Tibial artery (tissue), 4 donors: ENCODE measurements at regions not wholly inside any gene's neighbourhood (a gene's known extent, or its start where the extent isn't known, plus 50 kb on each side); places are given as distances from the start of the nearest gene placed in this dataset.

Experiments
- DNase-seq, 2 donors: peaks; one replicate each; pipeline ENCODE4 v3.0.0-alpha.2; 2019
- H3K27ac ChIP-seq, 2 donors: fragments of 200-600 bp; sonication (generic) in 1 of 2; 1 replicate in 1 of 2; 2 replicates in 1 of 2; pipeline ENCODE4 v1.5.1; 2018 to 2019; ENCODE audit warnings: mild to moderate bottlenecking in 1 of 2
- H3K27me3 ChIP-seq, 2 donors: fragments of 200-600 bp; sonication (generic) in 1 of 2; one replicate each; pipeline versions ENCODE4 v1.5.1 to v1.6.0; 2016 to 2019
- H3K36me3 ChIP-seq, 3 donors: fragments of 200-600 bp; sonication (generic) in 2 of 3; one replicate each; pipeline ENCODE4 v1.5.1; 2016 to 2019; ENCODE audit warnings: mild to moderate bottlenecking in 2 of 3
- H3K4me1 ChIP-seq, 4 donors: fragments of 200-600 bp; sonication (generic) in 2 of 4; 1 replicate in 3 of 4; 2 replicates in 1 of 4; pipeline ENCODE4 v1.5.1; 2016 to 2019
- H3K4me3 ChIP-seq, 2 donors: fragments of 200-600 bp; sonication (generic) in 1 of 2; 1 replicate in 1 of 2; 2 replicates in 1 of 2; pipeline ENCODE4 v1.5.1; 2018 to 2019; ENCODE audit warnings: mild to moderate bottlenecking in 2 of 2
- H3K9me3 ChIP-seq, 3 donors: fragments of 200-600 bp; sonication (generic) in 1 of 3; one replicate each; pipeline ENCODE4 v1.5.1; 2016 to 2019
- intact Hi-C: fragments of 100-400 bp; cut with DNase I; formaldehyde crosslinking; loops from one replicate; pipeline ENCODE4 v1.15.0; 2023; ENCODE audit warnings: low total_unique reads
- TF ChIP-seq, protein P1 (sequence below), 2 experiments: fragments of 200-600 bp in 1 of 2; fragments of 450-650 bp in 1 of 2; IDR thresholded peaks; one replicate each; pipeline ENCODE4 v1.5.1; 2017 to 2019; ENCODE audit warnings: antibody characterized with exemption in 2 of 2, mild to moderate bottlenecking in 1 of 2, moderate library complexity in 1 of 2

GRCh38 chr5:18197734-18198133, 563.5 kb downstream of the TAF11L14 start:
- Histone ChIP-seq H3K4me1 (no peaks in the 10 kb centered on the region), H3K4me3 (no peak overlapping the region), H3K27ac (no peak overlapping the region), H3K27me3 (no peaks in the 10 kb centered on the region), H3K36me3 (no peaks in the 10 kb centered on the region), H3K9me3 (peaks cover 0 to 10% (median 9%) of the 10 kb centered on the region in 3 donors)
- TF ChIP-seq, protein P1, sequence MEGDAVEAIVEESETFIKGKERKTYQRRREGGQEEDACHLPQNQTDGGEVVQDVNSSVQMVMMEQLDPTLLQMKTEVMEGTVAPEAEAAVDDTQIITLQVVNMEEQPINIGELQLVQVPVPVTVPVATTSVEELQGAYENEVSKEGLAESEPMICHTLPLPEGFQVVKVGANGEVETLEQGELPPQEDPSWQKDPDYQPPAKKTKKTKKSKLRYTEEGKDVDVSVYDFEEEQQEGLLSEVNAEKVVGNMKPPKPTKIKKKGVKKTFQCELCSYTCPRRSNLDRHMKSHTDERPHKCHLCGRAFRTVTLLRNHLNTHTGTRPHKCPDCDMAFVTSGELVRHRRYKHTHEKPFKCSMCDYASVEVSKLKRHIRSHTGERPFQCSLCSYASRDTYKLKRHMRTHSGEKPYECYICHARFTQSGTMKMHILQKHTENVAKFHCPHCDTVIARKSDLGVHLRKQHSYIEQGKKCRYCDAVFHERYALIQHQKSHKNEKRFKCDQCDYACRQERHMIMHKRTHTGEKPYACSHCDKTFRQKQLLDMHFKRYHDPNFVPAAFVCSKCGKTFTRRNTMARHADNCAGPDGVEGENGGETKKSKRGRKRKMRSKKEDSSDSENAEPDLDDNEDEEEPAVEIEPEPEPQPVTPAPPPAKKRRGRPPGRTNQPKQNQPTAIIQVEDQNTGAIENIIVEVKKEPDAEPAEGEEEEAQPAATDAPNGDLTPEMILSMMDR (IDR thresholded peaks at IDR 0.05): no peak
- DNase-seq: no peak
- intact Hi-C loops: no loop called here

GRCh38 chr5:18202164-18202563, 567.9 kb downstream of the TAF11L14 start:
- Histone ChIP-seq H3K4me3 (no peak overlapping the region), H3K27me3 (no peaks in the 10 kb centered on the region), H3K27ac (no peak overlapping the region), H3K9me3 (peaks cover 0 to 14% (median 9%) of the 10 kb centered on the region in 3 donors), H3K4me1 (no peaks in the 10 kb centered on the region), H3K36me3 (no peaks in the 10 kb centered on the region)
- DNase-seq: no peak
- TF ChIP-seq, protein P1 (IDR thresholded peaks at IDR 0.05): no peak
- intact Hi-C loops: no loop called here

DNA sequence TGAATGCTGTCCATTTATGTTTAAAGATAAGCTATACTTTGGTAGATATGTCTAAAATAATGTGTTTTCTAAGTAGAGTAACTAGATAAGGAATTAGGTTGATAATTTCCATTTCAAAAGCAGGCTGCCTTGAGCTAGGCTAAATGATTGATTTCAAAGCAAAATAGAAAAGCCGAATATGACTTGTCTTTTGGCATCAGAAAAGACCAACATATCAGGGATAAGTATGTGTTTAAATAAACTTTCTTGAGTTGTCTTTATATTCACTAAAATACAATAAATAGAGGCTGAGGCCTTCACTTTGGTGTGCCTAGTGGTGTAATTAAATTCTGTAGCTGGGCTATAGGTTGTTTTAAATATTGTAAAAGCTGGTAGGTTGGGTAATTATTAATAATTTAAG, 569.0 kb downstream of the TAF11L14 start:
- TF ChIP-seq, protein P1 (IDR thresholded peaks at IDR 0.05): no peak
- peaks cover 0 to 5% (median 0%) of the 10 kb centered on the region in 3 donors for H3K9me3 ChIP-seq
- no peak overlapping the region for H3K27ac ChIP-seq
- intact Hi-C loops: no loop called here
- no peaks in the 10 kb centered on the region for H3K4me1 ChIP-seq
- H3K27me3 ChIP-seq: no peaks in the 10 kb centered on the region
- H3K36me3 ChIP-seq: no peaks in the 10 kb centered on the region
- no peak for DNase-seq
- H3K4me3 ChIP-seq: no peak overlapping the region

- TF ChIP-seq, protein P1 (IDR thresholded peaks at IDR 0.05): no peak
- DNase-seq: no peak
- H3K9me3 ChIP-seq: no peaks in the 10 kb centered on the region
- no peak overlapping the region for H3K27ac ChIP-seq
- H3K4me3 ChIP-seq: no peak overlapping the region
- H3K4me1 ChIP-seq: no peaks in the 10 kb centered on the region
- no peaks in the 10 kb centered on the region for H3K36me3 ChIP-seq
- intact Hi-C loops: no loop called here
- H3K27me3 ChIP-seq: no peaks in the 10 kb centered on the region
Observed at GRCh38 chr5:18213666-18214065, 579.4 kb downstream of the TAF11L14 start.

DNA sequence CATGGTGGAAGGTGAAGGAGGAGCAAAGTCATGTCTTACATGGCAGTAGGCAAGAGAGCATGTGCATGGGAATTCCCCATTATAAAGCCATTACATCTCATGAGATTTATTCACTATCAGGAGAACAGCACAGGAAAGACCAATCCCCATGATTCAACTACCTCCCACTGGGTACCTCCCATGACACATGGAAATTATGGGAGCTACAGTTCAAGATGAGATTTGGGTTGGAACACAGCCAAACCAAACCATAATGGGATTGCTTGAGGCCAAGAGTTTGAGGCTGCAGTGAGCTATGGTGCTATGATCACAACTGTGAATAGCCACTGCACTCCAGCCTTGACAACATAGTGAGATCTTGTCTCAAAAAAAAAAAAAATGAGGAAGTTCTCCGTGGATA, 581.8 kb downstream of the TAF11L14 start:
- DNase-seq: no peak
- H3K36me3 ChIP-seq: no peaks in the 10 kb centered on the region
- no peaks in the 10 kb centered on the region for H3K4me1 ChIP-seq
- H3K27ac ChIP-seq: no peak overlapping the region
- TF ChIP-seq, protein P1 (IDR thresholded peaks at IDR 0.05): no peak
- no peaks in the 10 kb centered on the region for H3K27me3 ChIP-seq
- no peaks in the 10 kb centered on the region for H3K9me3 ChIP-seq
- intact Hi-C loops: no loop called here
- no peak overlapping the region for H3K4me3 ChIP-seq

DNA sequence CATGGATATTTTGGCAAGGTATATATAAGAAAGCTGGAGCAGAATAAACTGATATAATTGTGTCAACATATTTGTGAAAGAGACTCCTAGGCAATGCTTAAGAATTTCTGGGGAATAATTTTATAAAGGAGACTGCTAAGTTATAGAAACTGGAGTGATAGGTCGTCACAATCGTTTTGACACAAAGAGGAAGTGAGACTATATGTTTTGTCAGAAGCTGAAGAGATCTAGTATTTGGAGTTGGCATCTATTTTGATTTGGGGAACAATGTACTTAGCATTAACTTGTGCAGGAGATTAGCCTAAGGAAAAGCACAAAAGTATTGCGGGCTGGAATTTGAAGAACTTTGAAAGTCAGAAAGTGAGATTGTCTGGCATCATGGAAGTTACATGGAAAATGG, 582.5 kb downstream of the TAF11L14 start:
- H3K9me3 ChIP-seq: no peaks in the 10 kb centered on the region
- no peak for DNase-seq
- intact Hi-C loops: no loop called here
- no peaks in the 10 kb centered on the region for H3K4me1 ChIP-seq
- no peaks in the 10 kb centered on the region for H3K27me3 ChIP-seq
- H3K4me3 ChIP-seq: no peak overlapping the region
- no peaks in the 10 kb centered on the region for H3K36me3 ChIP-seq
- no peak overlapping the region for H3K27ac ChIP-seq
- TF ChIP-seq, protein P1 (IDR thresholded peaks at IDR 0.05): no peak
